SK-N-MC (cell line): ENCODE measurements at regions not wholly inside any gene's neighbourhood (a gene's known extent, or its start where the extent isn't known, plus 50 kb on each side); places are given as distances from the start of the nearest gene placed in this dataset.
A peak's percentile ranks its signal among the peaks of the same experiment; 100 is the strongest.
"Not testable (repeated sequence)": the region's sequence is repeated elsewhere in the genome, so short reads cannot be mapped to it uniquely, and the experiment has no call there.

ENCODE experiments used
- DNase-seq: peaks from one replicate; pipeline ENCODE4 v3.0.0-alpha.2; 2011; ENCODE audit warnings: low read depth, low spot score
- H3K27ac ChIP-seq: fragments of 200-600 bp; sonication (generic); 2 replicates; pipeline ENCODE4 v1.5.1; 2016; ENCODE audit warnings: mixed run types
- H3K36me3 ChIP-seq: fragments of 200-600 bp; sonication (generic); 2 replicates; pipeline ENCODE4 v1.6.1; 2017; ENCODE audit warnings: antibody characterized with exemption, low read length, mixed read lengths; ENCODE audit not compliant: insufficient read depth
- H3K4me3 ChIP-seq: fragments of 200-600 bp; sonication (generic); 2 replicates; pipeline ENCODE4 v1.5.1; 2016
- H3K9ac ChIP-seq: fragments of 200-600 bp; sonication (generic); 2 replicates; pipeline ENCODE4 v1.8.0; 2017; ENCODE audit warnings: mixed run types, mixed read lengths; ENCODE audit not compliant: insufficient read length
- H3K9me3 ChIP-seq: fragments of 200-600 bp; sonication (generic); 2 replicates; pipeline ENCODE4 v1.6.1; 2017; ENCODE audit warnings: low read depth, mild to moderate bottlenecking, antibody characterized with exemption, low read length, moderate library complexity, mixed read lengths
- EZH2 ChIP-seq: fragments of 200-600 bp; sonication (generic); IDR thresholded peaks from one replicate; pipeline ENCODE4 v1.6.1; 2017; ENCODE audit warnings: antibody characterized with exemption
- FOXP2 ChIP-seq: optimal IDR thresholded peaks from 2 replicates; pipeline ENCODE3; 2011; ENCODE audit warnings: mild to moderate bottlenecking, moderate library complexity; ENCODE audit not compliant: insufficient read depth; ENCODE audit errors: extremely low read length, control extremely low read depth
- POLR2AphosphoS5 ChIP-seq: IDR thresholded peaks from 2 replicates; pipeline ENCODE4 v1.6.1; 2012; ENCODE audit warnings: mild to moderate bottlenecking, low read depth, low read length, borderline replicate concordance

DNA sequence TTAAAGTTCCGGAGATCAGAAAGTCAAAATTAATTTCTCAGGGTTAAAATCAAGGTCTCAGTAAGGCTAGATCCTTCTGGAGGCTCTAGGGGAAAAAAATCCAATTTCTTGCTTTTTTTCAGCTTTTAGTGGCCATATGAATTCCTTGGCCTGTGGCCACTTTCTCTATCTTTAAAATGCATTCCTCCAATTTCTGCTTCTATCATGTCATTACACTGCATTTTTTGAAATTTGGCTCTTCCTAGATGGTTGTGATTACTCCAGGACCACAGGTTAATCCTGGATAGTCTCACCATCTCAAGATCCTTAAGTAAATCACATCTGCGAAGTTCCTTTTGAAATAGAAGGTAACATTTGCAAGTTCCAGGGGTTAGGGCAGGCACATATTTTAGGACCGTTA, 1294.9 kb upstream of the CITED2 start:
- Histone ChIP-seq H3K4me3 (no peak overlapping the region), H3K27ac (no peak overlapping the region), H3K9ac (no peak overlapping the region), H3K36me3 (no peaks in the 10 kb centered on the region), H3K9me3 (no peaks in the 10 kb centered on the region)
- TF ChIP-seq FOXP2 (no peak), EZH2 (no peak), POLR2AphosphoS5 (no peak)
- DNase-seq: no peak

- no peak overlapping the region for H3K9ac ChIP-seq
- no peaks in the 10 kb centered on the region for H3K9me3 ChIP-seq
- no peak overlapping the region for H3K27ac ChIP-seq
- TF ChIP-seq FOXP2 (no peak), EZH2 (no peak), POLR2AphosphoS5 (no peak)
- H3K4me3 ChIP-seq: no peak overlapping the region
- no peak for DNase-seq
- H3K36me3 ChIP-seq: no peaks in the 10 kb centered on the region
Observed at GRCh38 chr6:140663772-140664171, 1289.3 kb upstream of the CITED2 start.

DNA sequence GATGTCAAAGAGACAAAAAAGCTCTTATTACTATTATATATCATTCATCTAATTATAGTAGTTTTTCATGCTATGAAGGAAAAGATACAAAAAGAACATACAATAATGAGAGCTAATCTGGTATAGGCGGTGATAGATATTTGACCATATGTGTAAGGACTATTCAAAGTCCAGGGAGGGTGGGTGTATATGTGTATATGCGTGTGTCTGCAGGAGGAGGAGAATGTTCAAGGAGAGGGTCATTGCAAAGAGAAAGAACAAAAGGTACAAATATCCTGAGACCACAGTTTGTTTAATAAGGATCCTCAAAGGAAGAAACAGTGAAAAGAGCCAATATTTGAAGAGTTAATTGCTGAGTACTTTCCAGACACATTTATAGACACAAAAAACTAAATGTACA, 1288.6 kb upstream of the CITED2 start:
- no peak overlapping the region for H3K27ac ChIP-seq
- DNase-seq: no peak

DNA sequence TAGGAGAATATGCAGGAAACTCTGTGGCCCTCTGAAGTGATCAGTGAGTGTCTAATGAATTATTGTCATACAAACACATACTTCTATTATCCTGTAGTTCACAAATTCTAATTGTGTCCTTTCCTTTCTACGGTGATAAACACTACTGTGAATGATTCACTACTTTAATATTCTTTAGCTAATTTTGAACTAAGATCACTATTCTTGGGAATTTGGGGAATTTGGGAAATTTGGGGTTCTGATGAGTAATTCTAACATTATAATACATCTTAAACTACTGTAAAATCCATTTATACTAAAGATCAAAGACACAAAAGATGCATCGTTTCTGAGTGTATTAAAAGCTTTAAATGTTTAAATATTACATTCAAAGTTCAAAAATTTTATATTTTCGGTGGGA, 1287.2 kb upstream of the CITED2 start:
- Histone ChIP-seq H3K4me3 (no peak overlapping the region), H3K36me3 (no peaks in the 10 kb centered on the region), H3K27ac (no peak overlapping the region), H3K9ac (no peak overlapping the region), H3K9me3 (no peaks in the 10 kb centered on the region)
- TF ChIP-seq POLR2AphosphoS5 (no peak), FOXP2 (no peak), EZH2 (no peak)
- DNase-seq: no peak

More for the DNA sequence above, 1288.6 kb upstream of the CITED2 start:
- Histone ChIP-seq H3K36me3 (no peaks in the 10 kb centered on the region), H3K9me3 (no peaks in the 10 kb centered on the region), H3K9ac (no peak overlapping the region), H3K4me3 (no peak overlapping the region)
- TF ChIP-seq EZH2 (no peak), FOXP2 (no peak), POLR2AphosphoS5 (no peak)

- DNase-seq: no peak
- H3K36me3 ChIP-seq: no peaks in the 10 kb centered on the region
- TF ChIP-seq EZH2 (no peak), POLR2AphosphoS5 (no peak), FOXP2 (no peak)
- H3K9me3 ChIP-seq: no peaks in the 10 kb centered on the region
- peak overlapping the region; percentile 16 for H3K9ac ChIP-seq
- H3K4me3 ChIP-seq: peak overlapping the region; percentile 51
- peak overlapping the region; percentile 60; the same call in 1 of the 2 replicates for H3K27ac ChIP-seq
Observed at GRCh38 chr6:140660295-140660694, 1285.8 kb upstream of the CITED2 start.

- Histone ChIP-seq H3K27ac (peak overlapping the region; percentile 74; the same call in 1 of the 2 replicates), H3K4me3 (no peak overlapping the region), H3K36me3 (no peaks in the 10 kb centered on the region), H3K9me3 (no peaks in the 10 kb centered on the region), H3K9ac (no peak overlapping the region)
- no peak for DNase-seq
- TF ChIP-seq EZH2 (no peak), POLR2AphosphoS5 (no peak), FOXP2 (no peak)
Observed at GRCh38 chr6:140653972-140654371, 1279.5 kb upstream of the CITED2 start.

DNA sequence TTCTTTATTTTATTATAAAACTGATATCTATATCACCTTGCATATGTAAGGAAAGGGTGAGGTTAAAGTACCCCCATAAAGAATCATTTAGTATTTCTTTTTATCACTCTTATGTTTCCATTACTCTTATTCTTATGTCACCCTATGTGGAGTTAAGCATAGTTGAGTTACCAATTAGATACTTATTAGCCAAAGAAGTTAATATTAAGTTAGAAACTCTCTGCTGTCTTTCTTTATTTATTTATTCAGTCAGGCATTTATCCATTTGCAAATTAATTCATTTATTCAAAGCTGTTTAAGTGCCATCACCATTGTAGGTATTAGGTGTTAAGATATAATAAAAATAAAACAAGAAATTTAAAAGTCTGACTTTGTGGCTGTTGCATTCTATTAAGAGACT, 1279.1 kb upstream of the CITED2 start:
- no peaks in the 10 kb centered on the region for H3K9me3 ChIP-seq
- no peak overlapping the region for H3K9ac ChIP-seq
- no peak for DNase-seq
- TF ChIP-seq EZH2 (no peak), FOXP2 (no peak), POLR2AphosphoS5 (no peak)
- H3K36me3 ChIP-seq: no peaks in the 10 kb centered on the region
- H3K27ac ChIP-seq: no peak overlapping the region
- H3K4me3 ChIP-seq: no peak overlapping the region

GRCh38 chr6:140649502-140649901, 1275.1 kb upstream of the CITED2 start:
- not testable (repeated sequence) for H3K9ac ChIP-seq, H3K4me3 ChIP-seq, DNase-seq, H3K36me3 ChIP-seq, H3K9me3 ChIP-seq, H3K27ac ChIP-seq

GRCh38 chr6:140647322-140647721, 1272.9 kb upstream of the CITED2 start:
- not testable (repeated sequence) for DNase-seq, H3K4me3 ChIP-seq, H3K9me3 ChIP-seq, H3K27ac ChIP-seq, H3K36me3 ChIP-seq, H3K9ac ChIP-seq
